Lower leg skin (tissue), 4 donors: ENCODE measurements at regions not wholly inside any gene's neighbourhood (a gene's known extent, or its start where the extent isn't known, plus 50 kb on each side); places are given as distances from the start of the nearest gene placed in this dataset.

Experiments
- DNase-seq, 2 donors: peaks; one replicate each; pipeline ENCODE4 v3.0.0-alpha.2; 2019; ENCODE audit warnings: low spot score in 2 of 2
- H3K4me3 ChIP-seq: fragments of 200-600 bp; sonication (generic); 2 replicates; pipeline ENCODE4 v1.5.1; 2017; ENCODE audit warnings: mild to moderate bottlenecking, low read depth; ENCODE audit not compliant: poor library complexity, severe bottlenecking
- POLR2A ChIP-seq, 2 donors: fragments of 450-650 bp; IDR thresholded peaks; one replicate each; pipeline ENCODE4 v1.6.1; 2016 to 2017; ENCODE audit warnings: antibody characterized with exemption in 2 of 2, mild to moderate bottlenecking in 1 of 2, moderate library complexity in 1 of 2
- WGBS, 2 donors: methylation state at CpG; one replicate each; pipeline ENCODE4 v1.1.5; 2018; 5-methylcytosine and 5-hydroxymethylcytosine counted together
- intact Hi-C: fragments of 100-400 bp; cut with DNase I; formaldehyde crosslinking; loops from one replicate; pipeline ENCODE4 v1.15.0; 2023; ENCODE audit warnings: low total_unique reads
- TF ChIP-seq, protein P1 (sequence below), 3 donors: fragments of 450-650 bp; IDR thresholded peaks; one replicate each; pipeline ENCODE4 v1.5.1; 2016; ENCODE audit warnings: antibody characterized with exemption in 3 of 3, mild to moderate bottlenecking in 3 of 3, moderate library complexity in 2 of 3

DNA sequence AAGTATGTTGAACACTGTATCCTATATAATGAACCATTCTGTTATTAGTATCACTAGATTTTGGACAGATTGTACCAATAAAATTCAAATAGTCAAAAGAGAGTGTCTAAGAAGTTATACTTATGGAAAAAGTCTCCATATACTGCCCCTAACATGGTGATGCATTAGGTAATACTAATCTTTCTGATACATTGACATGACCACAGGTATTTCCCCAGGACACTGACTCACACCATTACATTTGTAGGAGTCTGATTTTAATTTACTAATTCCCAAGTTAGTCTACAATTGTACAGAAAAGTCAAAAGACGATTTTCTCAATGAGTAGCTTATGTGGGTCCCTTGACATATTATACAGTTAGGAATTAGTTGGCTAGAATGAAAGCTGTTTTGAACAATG, 593.8 kb downstream of the ISL1 start:
- no peak for TF ChIP-seq POLR2A (IDR thresholded peaks at IDR 0.05)
- TF ChIP-seq, protein P1, sequence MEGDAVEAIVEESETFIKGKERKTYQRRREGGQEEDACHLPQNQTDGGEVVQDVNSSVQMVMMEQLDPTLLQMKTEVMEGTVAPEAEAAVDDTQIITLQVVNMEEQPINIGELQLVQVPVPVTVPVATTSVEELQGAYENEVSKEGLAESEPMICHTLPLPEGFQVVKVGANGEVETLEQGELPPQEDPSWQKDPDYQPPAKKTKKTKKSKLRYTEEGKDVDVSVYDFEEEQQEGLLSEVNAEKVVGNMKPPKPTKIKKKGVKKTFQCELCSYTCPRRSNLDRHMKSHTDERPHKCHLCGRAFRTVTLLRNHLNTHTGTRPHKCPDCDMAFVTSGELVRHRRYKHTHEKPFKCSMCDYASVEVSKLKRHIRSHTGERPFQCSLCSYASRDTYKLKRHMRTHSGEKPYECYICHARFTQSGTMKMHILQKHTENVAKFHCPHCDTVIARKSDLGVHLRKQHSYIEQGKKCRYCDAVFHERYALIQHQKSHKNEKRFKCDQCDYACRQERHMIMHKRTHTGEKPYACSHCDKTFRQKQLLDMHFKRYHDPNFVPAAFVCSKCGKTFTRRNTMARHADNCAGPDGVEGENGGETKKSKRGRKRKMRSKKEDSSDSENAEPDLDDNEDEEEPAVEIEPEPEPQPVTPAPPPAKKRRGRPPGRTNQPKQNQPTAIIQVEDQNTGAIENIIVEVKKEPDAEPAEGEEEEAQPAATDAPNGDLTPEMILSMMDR (IDR thresholded peaks at IDR 0.05) = no peak
- intact Hi-C loops = no loop called here
- no peak for DNase-seq
- 65 to 74% methylated on average over 1 of the region's 1 CpG for WGBS, 2 donors
- no peak overlapping the region for H3K4me3 ChIP-seq

GRCh38 chr5:51983161-51983560, 599.9 kb downstream of the ISL1 start:
- no peak for DNase-seq
- intact Hi-C loops = no loop called here
- no peak overlapping the region for H3K4me3 ChIP-seq
- TF ChIP-seq, protein P1 (IDR thresholded peaks at IDR 0.05) = no peak
- no peak for TF ChIP-seq POLR2A (IDR thresholded peaks at IDR 0.05)

GRCh38 chr5:51986733-51987132, 603.5 kb downstream of the ISL1 start:
- WGBS, 2 donors = 60 to 65% methylated on average over 3 of the region's 3 CpGs
- DNase-seq = no peak
- no peak for TF ChIP-seq POLR2A (IDR thresholded peaks at IDR 0.05)
- no peak overlapping the region for H3K4me3 ChIP-seq
- intact Hi-C loops = no loop called here

GRCh38 chr5:51987239-51987638, 604.0 kb downstream of the ISL1 start:
- intact Hi-C loops = no loop called here
- no peak for DNase-seq
- TF ChIP-seq, protein P1 (IDR thresholded peaks at IDR 0.05) = no peak
- TF ChIP-seq POLR2A (IDR thresholded peaks at IDR 0.05) = no peak
- no peak overlapping the region for H3K4me3 ChIP-seq

DNA sequence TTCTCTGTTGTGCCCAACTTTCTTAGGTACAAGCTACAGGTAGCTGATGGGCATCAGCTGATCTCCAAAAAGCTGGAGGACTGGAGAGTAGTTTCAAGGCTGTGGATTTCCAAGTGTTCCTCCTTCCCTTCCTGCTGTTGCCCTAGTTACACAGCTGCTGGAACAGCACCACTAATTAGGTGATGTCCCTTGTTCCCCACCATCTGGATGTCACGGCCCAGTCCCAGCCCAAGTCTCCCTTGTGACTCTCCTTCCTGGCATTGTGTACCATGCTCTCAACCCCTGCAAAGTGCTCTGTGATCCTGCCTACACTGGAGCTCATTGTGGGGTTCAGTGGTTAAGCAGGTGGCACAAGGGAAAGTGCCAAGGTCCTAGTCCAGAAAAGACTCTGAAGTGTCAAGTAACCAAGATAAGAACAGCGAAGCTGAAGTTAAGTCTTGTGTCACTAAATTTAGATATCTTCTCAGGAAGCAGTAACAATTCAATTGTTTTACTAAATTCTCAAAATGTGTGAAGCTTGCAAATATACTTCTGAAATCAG, 604.5 kb downstream of the ISL1 start:
- DNase-seq = no peak
- intact Hi-C loops = no loop called here
- no peak for TF ChIP-seq POLR2A (IDR thresholded peaks at IDR 0.05)
- TF ChIP-seq, protein P1 (IDR thresholded peaks at IDR 0.05) = no peak
- no peak overlapping the region for H3K4me3 ChIP-seq
- 59 to 82% methylated on average over 2 of the region's 2 CpGs for WGBS, 2 donors

DNA sequence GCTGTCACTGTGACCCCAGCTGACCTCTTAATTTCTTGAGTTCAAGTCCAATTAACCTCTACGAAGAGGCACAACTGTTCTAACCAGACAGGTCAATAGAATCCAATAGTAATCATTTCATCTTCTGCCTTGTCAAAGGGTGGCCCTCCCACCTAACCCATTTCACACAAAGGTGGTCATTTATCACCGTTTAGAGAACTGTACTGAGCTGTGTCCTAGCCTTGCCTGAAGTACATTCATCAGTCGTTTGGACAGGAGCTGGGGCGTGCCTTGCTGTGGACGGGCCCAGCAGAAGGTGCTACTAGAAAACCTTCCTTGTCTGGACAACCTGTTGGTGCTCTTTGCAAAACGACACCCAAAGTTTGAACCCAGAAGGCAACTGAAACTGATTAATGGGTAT, 605.4 kb downstream of the ISL1 start:
- WGBS, 2 donors = 47 to 50% methylated on average over 6 of the region's 6 CpGs
- TF ChIP-seq, protein P1 (IDR thresholded peaks at IDR 0.05) = no peak
- no peak for TF ChIP-seq POLR2A (IDR thresholded peaks at IDR 0.05)
- no peak for DNase-seq
- H3K4me3 ChIP-seq = no peak overlapping the region
- intact Hi-C loops = no loop called here
